ENCODE measurements at regions not wholly inside any gene's neighbourhood (a gene's known extent, or its start where the extent isn't known, plus 50 kb on each side); places are given as distances from the start of the nearest gene placed in this dataset.

GRCh38 chr3:135383301-135383700 is 582.2 kb upstream of the PPP2R3A start:
- H3K4me3 ChIP-seq, result no peak overlapping the region
- H3K4me1 ChIP-seq, result no peaks in the 10 kb centered on the region
- no peaks in the 10 kb centered on the region for H3K36me3 ChIP-seq
- no peak overlapping the region for H3K27ac ChIP-seq
- no peaks in the 10 kb centered on the region for H3K27me3 ChIP-seq
- no peaks in the 10 kb centered on the region for H3K9me3 ChIP-seq
- WGBS, 2 donors, result 59 to 68% methylated on average over 6 of the region's 6 CpGs
- intact Hi-C loops (cut with DNase I), result no loop called here
- TF ChIP-seq POLR2A (IDR thresholded peaks at IDR 0.05) (no peak), CTCF (IDR thresholded peaks at IDR 0.05) (no peak)
- DNase-seq, result no peak

GRCh38 chr3:135392151-135392550 is 573.4 kb upstream of the PPP2R3A start:
- H3K36me3 ChIP-seq, result no peaks in the 10 kb centered on the region
- 82 to 86% methylated on average over 4 of the region's 4 CpGs for WGBS, 2 donors
- DNase-seq, result no peak
- no peaks in the 10 kb centered on the region for H3K4me1 ChIP-seq
- H3K9me3 ChIP-seq, result peaks cover 0 to 28% (median 5%) of the 10 kb centered on the region in 3 donors
- TF ChIP-seq CTCF (IDR thresholded peaks at IDR 0.05), result no peak
- TF ChIP-seq POLR2A (IDR thresholded peaks at IDR 0.05), result no peak
- no peaks in the 10 kb centered on the region for H3K27me3 ChIP-seq
- intact Hi-C loops (cut with DNase I), result no loop called here
- H3K27ac ChIP-seq, result no peak overlapping the region
- H3K4me3 ChIP-seq, result no peak overlapping the region

DNA sequence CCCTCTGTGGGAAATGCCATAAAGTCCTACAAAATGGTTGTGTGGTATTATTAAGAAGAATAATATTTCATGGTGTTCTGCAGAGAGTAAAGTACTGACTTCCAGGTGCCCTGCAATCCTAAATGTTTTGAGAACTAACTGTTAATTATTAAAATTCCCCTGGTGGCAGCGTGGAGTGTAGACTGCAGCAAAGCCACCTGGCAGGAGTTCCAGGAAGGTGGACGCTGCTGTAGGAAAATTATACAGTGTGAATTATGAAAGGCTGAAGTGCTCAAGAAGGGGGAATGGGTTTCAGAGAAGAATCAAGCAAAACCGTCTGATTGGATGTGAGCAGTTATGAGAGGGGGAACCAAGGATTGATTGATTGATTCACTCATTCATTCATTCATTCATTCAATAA is 572.4 kb upstream of the PPP2R3A start:
- Histone ChIP-seq H3K36me3 (no peaks in the 10 kb centered on the region), H3K4me3 (no peak overlapping the region), H3K4me1 (no peaks in the 10 kb centered on the region), H3K27me3 (no peaks in the 10 kb centered on the region), H3K27ac (no peak overlapping the region), H3K9me3 (peaks cover 0 to 28% (median 5%) of the 10 kb centered on the region in 3 donors)
- 71 to 72% methylated on average over 3 of the region's 3 CpGs for WGBS, 2 donors
- intact Hi-C loops (cut with DNase I), result no loop called here
- TF ChIP-seq CTCF (IDR thresholded peaks at IDR 0.05), result no peak
- no peak for TF ChIP-seq POLR2A (IDR thresholded peaks at IDR 0.05)
- DNase-seq, result no peak

- no peak for DNase-seq
- TF ChIP-seq CTCF (IDR thresholded peaks at IDR 0.05), result no peak
- no peak overlapping the region for H3K4me3 ChIP-seq
- no peaks in the 10 kb centered on the region for H3K36me3 ChIP-seq
- H3K4me1 ChIP-seq, result no peaks in the 10 kb centered on the region
- intact Hi-C loops (cut with DNase I), result no loop called here
- WGBS, 2 donors, result 33 to 38% methylated on average over 4 of the region's 4 CpGs
- H3K9me3 ChIP-seq, result peaks cover 0 to 28% (median 5%) of the 10 kb centered on the region in 3 donors
- H3K27me3 ChIP-seq, result no peaks in the 10 kb centered on the region
- H3K27ac ChIP-seq, result no peak overlapping the region
Observed at GRCh38 chr3:135393898-135394525, 571.5 kb upstream of the PPP2R3A start.

DNA sequence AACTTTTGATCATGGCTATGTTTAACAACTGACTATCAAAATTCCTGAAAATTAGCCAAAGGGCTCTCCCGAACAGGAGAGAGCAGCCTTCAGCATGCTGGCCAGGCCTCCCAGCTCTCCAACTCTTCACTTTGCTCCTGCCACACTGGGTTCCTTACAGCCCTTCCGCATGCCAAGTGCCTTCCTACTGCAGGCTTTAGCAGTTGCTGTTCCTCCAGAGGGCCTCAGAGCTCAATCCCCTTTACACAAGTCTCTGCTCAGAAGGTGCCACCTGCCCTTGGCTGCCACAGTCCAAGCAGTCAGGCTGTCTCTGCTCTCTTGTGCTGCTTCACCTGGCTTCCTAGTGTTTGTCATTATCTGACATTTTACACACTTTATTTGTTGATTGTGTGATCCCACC is 553.1 kb upstream of the PPP2R3A start:
- H3K27ac ChIP-seq, result no peak overlapping the region
- DNase-seq, result no peak
- WGBS, 2 donors, result 52 to 59% methylated on average over 2 of the region's 2 CpGs
- intact Hi-C loops (cut with DNase I), result no loop called here
- TF ChIP-seq POLR2A (IDR thresholded peaks at IDR 0.05) (no peak), CTCF (IDR thresholded peaks at IDR 0.05) (no peak)
- no peaks in the 10 kb centered on the region for H3K4me1 ChIP-seq
- H3K9me3 ChIP-seq, result no peaks in the 10 kb centered on the region
- H3K4me3 ChIP-seq, result no peak overlapping the region
- no peaks in the 10 kb centered on the region for H3K36me3 ChIP-seq
- no peaks in the 10 kb centered on the region for H3K27me3 ChIP-seq
